ENCODE measurements at regions not wholly inside any gene's neighbourhood (a gene's known extent, or its start where the extent isn't known, plus 50 kb on each side); places are given as distances from the start of the nearest gene placed in this dataset.

- no peak for TF ChIP-seq CTCF (IDR thresholded peaks at IDR 0.05)
- TF ChIP-seq POLR2A (IDR thresholded peaks at IDR 0.05), result no peak
These were observed 504.4 kb upstream of the TNP1 start for GRCh38 chr2:217364224-217364623.
